WTC11 (cell line): ENCODE measurements at regions not wholly inside any gene's neighbourhood (a gene's known extent, or its start where the extent isn't known, plus 50 kb on each side); places are given as distances from the start of the nearest gene placed in this dataset.

Source experiments
- ATAC-seq: fragments of 200-7000 bp; cut with Tn5 transposase; 2 replicates; pipeline ENCODE4 v1.10.0; 2021; ENCODE audit warnings: mild to moderate bottlenecking, moderate library complexity
- CTCF ChIA-PET: fragments of 300-600 bp; sonication (Branson Sonifier 250); formaldehyde crosslinking; loops from one replicate; lab custom pipeline; 2021; ENCODE audit warnings: antibody characterized with exemption; lab: Charles Lee
- POLR2A ChIA-PET: fragments of 350-600 bp; sonication (Branson Sonifier 250); formaldehyde crosslinking; loops from one replicate; lab custom pipeline; 2021; ENCODE audit warnings: antibody characterized with exemption; lab: Charles Lee
- DNase-seq: peaks from one replicate; pipeline ENCODE4 v3.0.0; 2021; ENCODE audit warnings: low spot score
- H3K27ac Mint-ChIP-seq: 2 replicates; pipeline ENCODE4 v1.8.0; 2021; ENCODE audit warnings: mixed read lengths
- H3K27me3 Mint-ChIP-seq: 2 replicates; pipeline ENCODE4 v1.8.0; 2021; ENCODE audit warnings: low read depth, mild to moderate bottlenecking, moderate library complexity, mixed read lengths
- H3K36me3 Mint-ChIP-seq: 2 replicates; pipeline ENCODE4 v1.8.0; 2021; ENCODE audit warnings: mixed read lengths
- H3K4me1 Mint-ChIP-seq: 2 replicates; pipeline ENCODE4 v1.8.0; 2022; ENCODE audit warnings: mixed read lengths
- H3K4me3 Mint-ChIP-seq: 2 replicates; pipeline ENCODE4 v1.8.0; 2021; ENCODE audit warnings: mild to moderate bottlenecking, moderate library complexity, mixed read lengths
- H3K9me3 Mint-ChIP-seq: 2 replicates; pipeline ENCODE4 v1.8.0; 2021; ENCODE audit warnings: mixed read lengths
- ATF1 ChIP-seq: sonication (generic); formaldehyde crosslinking; IDR thresholded peaks from 2 replicates; pipeline ENCODE4 v1.8.1; 2023; ENCODE audit warnings: mild to moderate bottlenecking, moderate library complexity, missing genetic modification reagents
- ETV6 ChIP-seq: sonication (generic); formaldehyde crosslinking; IDR thresholded peaks from 2 replicates; pipeline ENCODE4 v1.8.1; 2022; ENCODE audit warnings: mild to moderate bottlenecking, missing genetic modification reagents
- FOXK1 ChIP-seq: sonication (generic); formaldehyde crosslinking; IDR thresholded peaks from 2 replicates; pipeline ENCODE4 v1.8.0; 2022; ENCODE audit warnings: mild to moderate bottlenecking, moderate library complexity, missing genetic modification reagents
- HMGA2 ChIP-seq: fragments of 250-450 bp; sonication (Bioruptor Pico); IDR thresholded peaks from 2 replicates; pipeline ENCODE4 v1.4.0; 2021; ENCODE audit warnings: mild to moderate bottlenecking, moderate library complexity
- NFYB ChIP-seq: sonication (generic); formaldehyde crosslinking; conservative IDR thresholded peaks from 2 replicates; pipeline ENCODE4 v1.8.0; 2022; ENCODE audit warnings: low read depth, missing genetic modification reagents
- NR2C2 ChIP-seq: sonication (generic); formaldehyde crosslinking; IDR thresholded peaks from 2 replicates; pipeline ENCODE4 v1.8.0; 2022; ENCODE audit warnings: mild to moderate bottlenecking, missing genetic modification reagents
- NR3C1 ChIP-seq: sonication (generic); formaldehyde crosslinking; conservative IDR thresholded peaks from 2 replicates; pipeline ENCODE4 v1.8.1; 2023; ENCODE audit warnings: low read depth, mild to moderate bottlenecking, missing genetic modification reagents
- PRRX2 ChIP-seq: fragments of 250-450 bp; sonication (Bioruptor Pico); IDR thresholded peaks from 2 replicates; pipeline ENCODE4 v1.8.0; 2021; ENCODE audit warnings: mild to moderate bottlenecking
- SMAD3 ChIP-seq: sonication (generic); formaldehyde crosslinking; IDR thresholded peaks from 2 replicates; pipeline ENCODE4 v1.8.0; 2022; ENCODE audit warnings: missing genetic modification reagents, mild to moderate bottlenecking, borderline replicate concordance
- TEAD1 ChIP-seq: sonication (generic); formaldehyde crosslinking; IDR thresholded peaks from 2 replicates; pipeline ENCODE4 v1.8.0; 2022; ENCODE audit warnings: mild to moderate bottlenecking, missing genetic modification reagents
- ZBTB21 ChIP-seq: sonication (generic); formaldehyde crosslinking; IDR thresholded peaks from 2 replicates; pipeline ENCODE4 v1.8.1; 2023; ENCODE audit warnings: mild to moderate bottlenecking, missing genetic modification reagents, borderline replicate concordance
- ZNF121 ChIP-seq: sonication (generic); formaldehyde crosslinking; IDR thresholded peaks from 2 replicates; pipeline ENCODE4 v1.8.0; 2023; ENCODE audit warnings: missing genetic modification reagents
- ZNF263 ChIP-seq: sonication (generic); formaldehyde crosslinking; IDR thresholded peaks from 2 replicates; pipeline ENCODE4 v1.8.1; 2022; ENCODE audit warnings: low read depth, mild to moderate bottlenecking, moderate library complexity, missing genetic modification reagents
- TF ChIP-seq, protein P1 (sequence below): fragments of 250-450 bp; sonication (Bioruptor Pico); IDR thresholded peaks from 2 replicates; pipeline ENCODE4 v1.9.0; 2021; ENCODE audit warnings: mild to moderate bottlenecking
- TF ChIP-seq, protein P2 (sequence below): sonication (generic); formaldehyde crosslinking; conservative IDR thresholded peaks from 2 replicates; pipeline ENCODE4 v1.8.1; 2023; ENCODE audit warnings: mild to moderate bottlenecking, low read depth, missing genetic modification reagents, moderate library complexity
- TF ChIP-seq, protein P3 (sequence below): sonication (generic); formaldehyde crosslinking; IDR thresholded peaks from 2 replicates; pipeline ENCODE4 v1.8.0; 2023; ENCODE audit warnings: missing genetic modification reagents, mild to moderate bottlenecking, borderline replicate concordance
- TF ChIP-seq, protein P4 (sequence below): sonication (generic); formaldehyde crosslinking; IDR thresholded peaks from 2 replicates; pipeline ENCODE4 v1.8.0; 2022; ENCODE audit warnings: mild to moderate bottlenecking, missing genetic modification reagents
- TF ChIP-seq, protein P5 (sequence below): sonication (generic); formaldehyde crosslinking; IDR thresholded peaks from 2 replicates; pipeline ENCODE4 v1.8.1; 2022; ENCODE audit warnings: low read depth, mild to moderate bottlenecking, moderate library complexity, missing genetic modification reagents, borderline replicate concordance
- TF ChIP-seq, protein P6 (sequence below): sonication (generic); formaldehyde crosslinking; IDR thresholded peaks from 2 replicates; pipeline ENCODE4 v1.8.0; 2023; ENCODE audit warnings: mild to moderate bottlenecking, missing genetic modification reagents

DNA sequence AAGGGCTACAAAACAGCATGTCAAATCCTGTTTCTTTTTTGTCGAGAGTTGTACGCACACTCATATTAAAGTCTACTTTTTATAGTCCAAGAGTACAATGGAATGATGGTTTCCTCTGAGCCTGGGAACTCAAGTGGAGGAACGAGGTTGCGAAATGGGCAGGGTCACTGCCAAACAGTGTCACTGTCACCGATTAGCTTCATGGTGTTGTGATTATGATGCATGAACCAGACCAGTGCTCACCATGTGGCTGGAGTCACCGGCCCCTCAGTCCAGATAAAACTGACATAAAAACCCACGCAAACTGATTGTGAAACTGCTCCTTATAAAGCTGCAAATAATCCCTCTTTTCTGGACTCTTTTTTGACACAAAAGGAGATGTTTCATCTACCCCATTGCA is 122.0 kb downstream of the COPS8 start:
- CTCF ChIA-PET, result interaction anchor here (0.8 kb wide), 1 partner anchor 42 kb away, joined by 3 read pairs; no protein-coding TSS in a partner anchor
- POLR2A ChIA-PET, result interaction anchor here (0.6 kb wide), 1 partner anchor 1388 kb away, joined by 3 read pairs; no protein-coding TSS in a partner anchor
- Mint-ChIP-seq H3K9me3 (no peaks in the 10 kb centered on the region), H3K27ac (no peak overlapping the region)
- TF ChIP-seq FOXK1 (CRISPR knock-in tag) (no peak), NR2C2 (CRISPR knock-in tag) (no peak), ZNF121 (no peak), ZNF263 (CRISPR knock-in tag) (no peak), HMGA2 (CRISPR knock-in tag) (no peak), ZBTB21 (no peak), NFYB (CRISPR knock-in tag) (no peak), SMAD3 (CRISPR knock-in tag) (no peak), ETV6 (CRISPR knock-in tag) (no peak), ATF1 (CRISPR knock-in tag) (no peak), TEAD1 (CRISPR knock-in tag) (no peak)
- TF ChIP-seq, protein P1, sequence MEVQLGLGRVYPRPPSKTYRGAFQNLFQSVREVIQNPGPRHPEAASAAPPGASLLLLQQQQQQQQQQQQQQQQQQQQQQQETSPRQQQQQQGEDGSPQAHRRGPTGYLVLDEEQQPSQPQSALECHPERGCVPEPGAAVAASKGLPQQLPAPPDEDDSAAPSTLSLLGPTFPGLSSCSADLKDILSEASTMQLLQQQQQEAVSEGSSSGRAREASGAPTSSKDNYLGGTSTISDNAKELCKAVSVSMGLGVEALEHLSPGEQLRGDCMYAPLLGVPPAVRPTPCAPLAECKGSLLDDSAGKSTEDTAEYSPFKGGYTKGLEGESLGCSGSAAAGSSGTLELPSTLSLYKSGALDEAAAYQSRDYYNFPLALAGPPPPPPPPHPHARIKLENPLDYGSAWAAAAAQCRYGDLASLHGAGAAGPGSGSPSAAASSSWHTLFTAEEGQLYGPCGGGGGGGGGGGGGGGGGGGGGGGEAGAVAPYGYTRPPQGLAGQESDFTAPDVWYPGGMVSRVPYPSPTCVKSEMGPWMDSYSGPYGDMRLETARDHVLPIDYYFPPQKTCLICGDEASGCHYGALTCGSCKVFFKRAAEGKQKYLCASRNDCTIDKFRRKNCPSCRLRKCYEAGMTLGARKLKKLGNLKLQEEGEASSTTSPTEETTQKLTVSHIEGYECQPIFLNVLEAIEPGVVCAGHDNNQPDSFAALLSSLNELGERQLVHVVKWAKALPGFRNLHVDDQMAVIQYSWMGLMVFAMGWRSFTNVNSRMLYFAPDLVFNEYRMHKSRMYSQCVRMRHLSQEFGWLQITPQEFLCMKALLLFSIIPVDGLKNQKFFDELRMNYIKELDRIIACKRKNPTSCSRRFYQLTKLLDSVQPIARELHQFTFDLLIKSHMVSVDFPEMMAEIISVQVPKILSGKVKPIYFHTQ, result no peak
- TF ChIP-seq, protein P2, sequence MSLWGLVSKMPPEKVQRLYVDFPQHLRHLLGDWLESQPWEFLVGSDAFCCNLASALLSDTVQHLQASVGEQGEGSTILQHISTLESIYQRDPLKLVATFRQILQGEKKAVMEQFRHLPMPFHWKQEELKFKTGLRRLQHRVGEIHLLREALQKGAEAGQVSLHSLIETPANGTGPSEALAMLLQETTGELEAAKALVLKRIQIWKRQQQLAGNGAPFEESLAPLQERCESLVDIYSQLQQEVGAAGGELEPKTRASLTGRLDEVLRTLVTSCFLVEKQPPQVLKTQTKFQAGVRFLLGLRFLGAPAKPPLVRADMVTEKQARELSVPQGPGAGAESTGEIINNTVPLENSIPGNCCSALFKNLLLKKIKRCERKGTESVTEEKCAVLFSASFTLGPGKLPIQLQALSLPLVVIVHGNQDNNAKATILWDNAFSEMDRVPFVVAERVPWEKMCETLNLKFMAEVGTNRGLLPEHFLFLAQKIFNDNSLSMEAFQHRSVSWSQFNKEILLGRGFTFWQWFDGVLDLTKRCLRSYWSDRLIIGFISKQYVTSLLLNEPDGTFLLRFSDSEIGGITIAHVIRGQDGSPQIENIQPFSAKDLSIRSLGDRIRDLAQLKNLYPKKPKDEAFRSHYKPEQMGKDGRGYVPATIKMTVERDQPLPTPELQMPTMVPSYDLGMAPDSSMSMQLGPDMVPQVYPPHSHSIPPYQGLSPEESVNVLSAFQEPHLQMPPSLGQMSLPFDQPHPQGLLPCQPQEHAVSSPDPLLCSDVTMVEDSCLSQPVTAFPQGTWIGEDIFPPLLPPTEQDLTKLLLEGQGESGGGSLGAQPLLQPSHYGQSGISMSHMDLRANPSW, result no peak
- TF ChIP-seq, protein P3, sequence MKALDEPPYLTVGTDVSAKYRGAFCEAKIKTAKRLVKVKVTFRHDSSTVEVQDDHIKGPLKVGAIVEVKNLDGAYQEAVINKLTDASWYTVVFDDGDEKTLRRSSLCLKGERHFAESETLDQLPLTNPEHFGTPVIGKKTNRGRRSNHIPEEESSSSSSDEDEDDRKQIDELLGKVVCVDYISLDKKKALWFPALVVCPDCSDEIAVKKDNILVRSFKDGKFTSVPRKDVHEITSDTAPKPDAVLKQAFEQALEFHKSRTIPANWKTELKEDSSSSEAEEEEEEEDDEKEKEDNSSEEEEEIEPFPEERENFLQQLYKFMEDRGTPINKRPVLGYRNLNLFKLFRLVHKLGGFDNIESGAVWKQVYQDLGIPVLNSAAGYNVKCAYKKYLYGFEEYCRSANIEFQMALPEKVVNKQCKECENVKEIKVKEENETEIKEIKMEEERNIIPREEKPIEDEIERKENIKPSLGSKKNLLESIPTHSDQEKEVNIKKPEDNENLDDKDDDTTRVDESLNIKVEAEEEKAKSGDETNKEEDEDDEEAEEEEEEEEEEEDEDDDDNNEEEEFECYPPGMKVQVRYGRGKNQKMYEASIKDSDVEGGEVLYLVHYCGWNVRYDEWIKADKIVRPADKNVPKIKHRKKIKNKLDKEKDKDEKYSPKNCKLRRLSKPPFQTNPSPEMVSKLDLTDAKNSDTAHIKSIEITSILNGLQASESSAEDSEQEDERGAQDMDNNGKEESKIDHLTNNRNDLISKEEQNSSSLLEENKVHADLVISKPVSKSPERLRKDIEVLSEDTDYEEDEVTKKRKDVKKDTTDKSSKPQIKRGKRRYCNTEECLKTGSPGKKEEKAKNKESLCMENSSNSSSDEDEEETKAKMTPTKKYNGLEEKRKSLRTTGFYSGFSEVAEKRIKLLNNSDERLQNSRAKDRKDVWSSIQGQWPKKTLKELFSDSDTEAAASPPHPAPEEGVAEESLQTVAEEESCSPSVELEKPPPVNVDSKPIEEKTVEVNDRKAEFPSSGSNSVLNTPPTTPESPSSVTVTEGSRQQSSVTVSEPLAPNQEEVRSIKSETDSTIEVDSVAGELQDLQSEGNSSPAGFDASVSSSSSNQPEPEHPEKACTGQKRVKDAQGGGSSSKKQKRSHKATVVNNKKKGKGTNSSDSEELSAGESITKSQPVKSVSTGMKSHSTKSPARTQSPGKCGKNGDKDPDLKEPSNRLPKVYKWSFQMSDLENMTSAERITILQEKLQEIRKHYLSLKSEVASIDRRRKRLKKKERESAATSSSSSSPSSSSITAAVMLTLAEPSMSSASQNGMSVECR, result no peak
- TF ChIP-seq, all 79 proteins: peak for 0
- no peak for DNase-seq
- peaks cover 48% of the 10 kb centered on the region for H3K4me1 Mint-ChIP-seq
- H3K4me3 Mint-ChIP-seq, result no peak overlapping the region
- no peak for ATAC-seq
- H3K27me3 Mint-ChIP-seq, result peaks cover 13% of the 10 kb centered on the region
- H3K36me3 Mint-ChIP-seq, result no peaks in the 10 kb centered on the region

DNA sequence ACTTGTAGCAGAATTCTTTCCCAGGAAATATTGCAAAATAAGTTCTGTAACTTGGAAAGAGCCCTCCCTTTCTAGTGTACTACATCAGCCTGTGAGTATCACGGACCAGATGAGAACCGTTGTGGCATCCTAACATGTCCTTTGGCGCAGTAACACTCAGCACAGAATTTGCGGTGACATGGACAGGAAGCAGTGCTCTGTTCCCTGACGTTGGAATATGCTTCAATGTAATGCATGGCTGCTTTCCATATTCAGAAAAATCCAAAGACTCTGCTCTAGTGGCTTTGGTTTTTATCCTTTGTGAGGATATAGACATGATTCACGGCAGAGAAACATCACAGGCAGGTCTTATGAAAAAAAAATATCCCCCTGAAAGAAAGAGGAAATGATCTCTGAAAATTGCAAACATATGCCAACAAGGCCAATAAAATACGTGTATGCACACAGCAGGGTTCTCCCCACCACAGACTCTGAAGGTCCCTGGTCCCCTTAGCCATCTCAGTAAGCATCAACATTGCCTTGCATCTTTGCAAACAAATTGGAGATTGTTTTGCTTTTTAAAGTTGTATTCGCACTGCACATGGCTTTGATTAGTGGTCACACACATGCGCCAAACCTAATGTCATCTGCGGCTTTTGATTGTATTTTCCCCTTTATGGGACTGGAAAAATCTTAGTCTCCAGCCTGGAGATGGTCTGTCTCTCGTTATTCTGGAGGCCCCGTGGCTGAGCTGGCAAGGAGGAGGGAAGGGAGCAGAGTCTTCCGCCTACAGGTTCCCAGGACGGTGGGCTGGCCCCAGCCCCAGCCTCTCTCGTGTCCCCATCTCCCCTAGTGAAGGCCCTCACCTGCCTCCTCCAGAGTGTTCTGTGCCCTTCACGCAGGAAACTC is 122.9 kb downstream of the COPS8 start:
- Mint-ChIP-seq H3K27ac (no peak overlapping the region), H3K4me1 (peaks cover 44% of the 10 kb centered on the region), H3K27me3 (peaks cover 4% of the 10 kb centered on the region; the same call in 1 of the 2 replicates), H3K36me3 (no peaks in the 10 kb centered on the region), H3K4me3 (no peak overlapping the region), H3K9me3 (no peaks in the 10 kb centered on the region)
- no peak; the same call in 1 of the 2 replicates for ATAC-seq
- ChIA-PET POLR2A (no interaction called here), CTCF (interaction anchor here (0.7 kb wide), 1 partner anchor 24 kb away, joined by 3 read pairs; no protein-coding TSS in a partner anchor)
- DNase-seq, result no peak
- no peak for TF ChIP-seq NR3C1
- no peak for TF ChIP-seq HMGA2 (CRISPR knock-in tag)
- TF ChIP-seq, protein P4, sequence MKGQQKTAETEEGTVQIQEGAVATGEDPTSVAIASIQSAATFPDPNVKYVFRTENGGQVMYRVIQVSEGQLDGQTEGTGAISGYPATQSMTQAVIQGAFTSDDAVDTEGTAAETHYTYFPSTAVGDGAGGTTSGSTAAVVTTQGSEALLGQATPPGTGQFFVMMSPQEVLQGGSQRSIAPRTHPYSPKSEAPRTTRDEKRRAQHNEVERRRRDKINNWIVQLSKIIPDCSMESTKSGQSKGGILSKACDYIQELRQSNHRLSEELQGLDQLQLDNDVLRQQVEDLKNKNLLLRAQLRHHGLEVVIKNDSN (CRISPR knock-in tag), result no peak
- no peak for TF ChIP-seq ZBTB21
- TF ChIP-seq, protein P5, sequence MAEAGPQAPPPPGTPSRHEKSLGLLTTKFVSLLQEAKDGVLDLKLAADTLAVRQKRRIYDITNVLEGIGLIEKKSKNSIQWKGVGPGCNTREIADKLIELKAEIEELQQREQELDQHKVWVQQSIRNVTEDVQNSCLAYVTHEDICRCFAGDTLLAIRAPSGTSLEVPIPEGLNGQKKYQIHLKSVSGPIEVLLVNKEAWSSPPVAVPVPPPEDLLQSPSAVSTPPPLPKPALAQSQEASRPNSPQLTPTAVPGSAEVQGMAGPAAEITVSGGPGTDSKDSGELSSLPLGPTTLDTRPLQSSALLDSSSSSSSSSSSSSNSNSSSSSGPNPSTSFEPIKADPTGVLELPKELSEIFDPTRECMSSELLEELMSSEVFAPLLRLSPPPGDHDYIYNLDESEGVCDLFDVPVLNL (CRISPR knock-in tag), result no peak
- TF ChIP-seq, protein P6, sequence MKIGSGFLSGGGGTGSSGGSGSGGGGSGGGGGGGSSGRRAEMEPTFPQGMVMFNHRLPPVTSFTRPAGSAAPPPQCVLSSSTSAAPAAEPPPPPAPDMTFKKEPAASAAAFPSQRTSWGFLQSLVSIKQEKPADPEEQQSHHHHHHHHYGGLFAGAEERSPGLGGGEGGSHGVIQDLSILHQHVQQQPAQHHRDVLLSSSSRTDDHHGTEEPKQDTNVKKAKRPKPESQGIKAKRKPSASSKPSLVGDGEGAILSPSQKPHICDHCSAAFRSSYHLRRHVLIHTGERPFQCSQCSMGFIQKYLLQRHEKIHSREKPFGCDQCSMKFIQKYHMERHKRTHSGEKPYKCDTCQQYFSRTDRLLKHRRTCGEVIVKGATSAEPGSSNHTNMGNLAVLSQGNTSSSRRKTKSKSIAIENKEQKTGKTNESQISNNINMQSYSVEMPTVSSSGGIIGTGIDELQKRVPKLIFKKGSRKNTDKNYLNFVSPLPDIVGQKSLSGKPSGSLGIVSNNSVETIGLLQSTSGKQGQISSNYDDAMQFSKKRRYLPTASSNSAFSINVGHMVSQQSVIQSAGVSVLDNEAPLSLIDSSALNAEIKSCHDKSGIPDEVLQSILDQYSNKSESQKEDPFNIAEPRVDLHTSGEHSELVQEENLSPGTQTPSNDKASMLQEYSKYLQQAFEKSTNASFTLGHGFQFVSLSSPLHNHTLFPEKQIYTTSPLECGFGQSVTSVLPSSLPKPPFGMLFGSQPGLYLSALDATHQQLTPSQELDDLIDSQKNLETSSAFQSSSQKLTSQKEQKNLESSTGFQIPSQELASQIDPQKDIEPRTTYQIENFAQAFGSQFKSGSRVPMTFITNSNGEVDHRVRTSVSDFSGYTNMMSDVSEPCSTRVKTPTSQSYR (CRISPR knock-in tag), result no peak
- no peak for TF ChIP-seq PRRX2 (CRISPR knock-in tag)
